Pancreas (tissue), 10 donors: ENCODE measurements at regions not wholly inside any gene's neighbourhood (a gene's known extent, or its start where the extent isn't known, plus 50 kb on each side); places are given as distances from the start of the nearest gene placed in this dataset.
A peak's percentile ranks its signal among the peaks of the same experiment; 100 is the strongest.

Source experiments
- ATAC-seq, 4 donors: fragments of 200-7000 bp; cut with Tn5 transposase; one replicate each; pipeline versions ENCODE4 v1.8.0 to v1.9.1; 2020; ENCODE audit warnings: mild to moderate bottlenecking in 4 of 4, moderate library complexity in 4 of 4
- DNase-seq, 6 donors: peaks; one replicate each; pipeline ENCODE4 v3.0.0-alpha.2; 2020
- FAIRE-seq: peaks from 2 replicates; lab custom pipeline; 2012; peaks lifted over from hg19 to GRCh38; lab: Jason Lieb, UNC
- H3K27ac ChIP-seq, 4 donors: fragments of 200-600 bp; sonication (generic); 1 replicate in 3 of 4; 2 replicates in 1 of 4; pipeline versions ENCODE4 v1.5.0 to v1.8.0; 2020
- H3K27me3 ChIP-seq, 4 donors: fragments of 200-600 bp; one replicate each; pipeline ENCODE4 v1.8.0; 2021
- H3K36me3 ChIP-seq, 3 donors: fragments of 200-600 bp; sonication (generic) in 1 of 3; one replicate each; pipeline versions ENCODE4 v1.5.0 to v1.8.0; 2020 to 2021
- H3K4me1 ChIP-seq, 3 donors: fragments of 200-600 bp; one replicate each; pipeline ENCODE4 v1.8.0; 2021
- H3K4me3 ChIP-seq, 4 donors: fragments of 200-600 bp; sonication (generic) in 2 of 4; one replicate each; pipeline versions ENCODE4 v1.5.0 to v1.8.0; 2020 to 2021
- H3K9me3 ChIP-seq, 4 donors: fragments of 200-600 bp; one replicate each; pipeline ENCODE4 v1.8.0; 2021
- CTCF ChIP-seq, 4 donors: fragments of 200-600 bp; sonication (generic) in 3 of 4; IDR thresholded peaks; one replicate each; pipeline versions ENCODE4 v1.5.0 to v1.8.0; 2021; ENCODE audit warnings: antibody characterized with exemption in 4 of 4
- WGBS, 2 donors: extraction: QIAGEN DNeasy Blood & Tissue Kit; methylation state at CpG; one replicate each; pipeline ENCODE4 v1.1.7; 2013; 5-methylcytosine and 5-hydroxymethylcytosine counted together
- intact Hi-C, 3 donors: fragments of 100-400 bp; cut with DNase I; formaldehyde crosslinking; loops; one replicate each; pipeline versions ENCODE4 v1.11.1 to v1.14.2; 2022
- donor health status: healthy with polysubstance abuse.
- donor health status: DM: no; HTN: no; CAD: no; lungs with moderate emphysema.
- donor health status: DM: no; HTN: no; CAD: no.
- donor health status: control.
- donor health status: control.
- donor health status: Bipolar disorder and iron deficiency.
- donor health status: DM: yes; HTN: yes; CAD: no.
- donor health status: DM: no; HTN: no; CAD: no.
- donor health status: DM: no; HTN: no; CAD: no.
- donor health status: DM: yes; HTN: yes; CAD: no.

DNA sequence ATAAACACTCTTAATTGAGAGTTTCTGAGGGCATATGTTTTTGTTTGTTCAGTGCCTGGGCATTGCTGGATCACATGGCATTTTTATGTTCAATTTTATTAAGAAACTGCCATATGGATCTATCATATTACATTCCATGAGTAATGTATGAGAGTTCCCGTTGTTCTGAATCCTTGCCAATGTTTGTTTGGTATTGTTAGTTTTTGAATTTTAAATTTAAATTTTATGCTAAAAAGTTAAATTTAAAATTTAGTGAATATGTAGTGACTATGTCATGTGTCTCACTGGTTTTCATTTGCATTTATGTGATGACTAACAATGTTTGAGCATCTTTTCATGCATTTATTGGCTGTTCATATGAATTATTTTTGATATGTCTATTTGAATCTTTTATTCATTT lies 54.8 kb upstream of the GEMIN8 start:
- no peak overlapping the region for H3K27ac ChIP-seq
- no peak overlapping the region for H3K4me3 ChIP-seq
- peaks cover 0 to 27% (median 0%) of the 10 kb centered on the region in 4 donors for H3K27me3 ChIP-seq
- DNase-seq = no peak
- ATAC-seq = no peak
- FAIRE-seq = no peak
- no peaks in the 10 kb centered on the region for H3K36me3 ChIP-seq
- 60 to 70% methylated on average over 1 of the region's 1 CpG for WGBS, 2 donors
- intact Hi-C loops = no loop called here
- H3K4me1 ChIP-seq = no peaks in the 10 kb centered on the region
- TF ChIP-seq CTCF (IDR thresholded peaks at IDR 0.05) = no peak
- H3K9me3 ChIP-seq = no peaks in the 10 kb centered on the region

DNA sequence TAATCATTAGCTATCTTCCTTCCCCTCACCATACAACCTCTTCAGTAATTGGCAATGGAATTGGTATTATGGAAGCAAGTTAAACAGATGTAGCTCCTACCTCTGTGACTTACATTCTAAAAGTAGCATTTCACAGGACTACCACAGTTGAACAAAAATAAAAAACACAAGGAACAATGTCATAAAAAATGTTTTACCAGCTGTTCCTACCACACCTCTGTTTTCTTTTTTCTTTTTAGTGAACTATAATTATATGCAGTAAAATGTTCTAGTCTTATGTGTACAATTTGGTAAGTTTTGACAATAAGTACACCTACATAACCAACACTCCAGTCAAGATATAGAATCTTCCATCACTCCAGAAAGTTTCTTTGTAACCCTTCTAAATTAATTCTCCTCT lies 54.1 kb upstream of the GEMIN8 start:
- H3K9me3 ChIP-seq = no peaks in the 10 kb centered on the region
- TF ChIP-seq CTCF (IDR thresholded peaks at IDR 0.05) = no peak
- intact Hi-C loops = no loop called here
- no peak overlapping the region for H3K27ac ChIP-seq
- no peak overlapping the region for H3K4me3 ChIP-seq
- no peak for DNase-seq
- H3K4me1 ChIP-seq = no peaks in the 10 kb centered on the region
- ATAC-seq = no peak
- no peaks in the 10 kb centered on the region for H3K36me3 ChIP-seq
- no peak for FAIRE-seq
- H3K27me3 ChIP-seq = peaks cover 0 to 34% (median 0%) of the 10 kb centered on the region in 4 donors

DNA sequence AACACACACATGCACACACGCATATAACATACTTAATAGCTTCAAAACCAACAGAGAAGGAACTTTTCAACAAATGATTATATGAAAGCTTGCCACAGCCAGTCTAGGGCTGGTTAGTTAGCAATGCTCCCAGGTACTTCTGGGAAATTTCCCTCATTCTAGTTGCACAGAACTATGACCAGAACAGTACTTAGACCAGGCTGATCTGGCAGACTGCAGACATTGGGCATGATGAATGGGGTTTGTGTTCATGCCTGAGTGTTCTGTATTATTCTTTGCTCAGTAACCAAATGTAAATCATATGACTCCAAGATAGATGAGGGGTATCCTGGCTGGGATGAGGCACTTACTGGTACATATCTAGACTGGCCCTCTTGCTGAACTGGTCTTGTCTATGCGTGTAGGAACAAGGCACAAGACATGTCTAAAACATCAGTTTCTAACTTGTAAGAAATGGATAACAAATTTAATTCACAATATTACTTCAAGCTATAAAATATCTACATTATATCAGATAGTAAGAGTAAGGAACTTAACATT lies 50.3 kb upstream of the GEMIN8 start:
- no peak for DNase-seq
- no peaks in the 10 kb centered on the region for H3K4me1 ChIP-seq
- no peaks in the 10 kb centered on the region for H3K9me3 ChIP-seq
- no peak for ATAC-seq
- H3K36me3 ChIP-seq = no peaks in the 10 kb centered on the region
- 55 to 84% methylated on average over 2 of the region's 2 CpGs for WGBS, 2 donors
- no peak for TF ChIP-seq CTCF (IDR thresholded peaks at IDR 0.05)
- H3K27ac ChIP-seq = no peak overlapping the region
- H3K27me3 ChIP-seq = peaks cover 0 to 30% (median 2%) of the 10 kb centered on the region in 4 donors
- intact Hi-C loops = no loop called here
- peak; percentile 39 for FAIRE-seq
- H3K4me3 ChIP-seq = no peak overlapping the region
